Cardiac fibroblast (primary cell): ENCODE measurements at regions not wholly inside any gene's neighbourhood (a gene's known extent, or its start where the extent isn't known, plus 50 kb on each side); places are given as distances from the start of the nearest gene placed in this dataset.

Experiments
- DNase-seq, 2 donors: peaks; one replicate each; pipeline versions ENCODE4 v3.0.0 to v3.0.0-alpha.2; 2010; ENCODE audit warnings: low read depth in 2 of 2
- H3K4me3 ChIP-seq, 2 donors: replicated peaks in 1 of 2; 1 replicate in 1 of 2; 2 replicates in 1 of 2; pipeline ENCODE4 v1.5.1; 2011; ENCODE audit warnings: low read depth in 2 of 2, low read length in 2 of 2, mild to moderate bottlenecking in 2 of 2, moderate library complexity in 1 of 2
- CTCF ChIP-seq: IDR thresholded peaks from one replicate; pipeline ENCODE4 v1.5.1; 2011; ENCODE audit warnings: low read depth, mild to moderate bottlenecking, low read length, inconsistent platforms

- DNase-seq = peak; percentile 21 to 24
- TF ChIP-seq CTCF = no peak
- no peak overlapping the region for H3K4me3 ChIP-seq
Measured at GRCh38 chr13:106919638-106920037, 351.7 kb upstream of the ARGLU1 start.

GRCh38 chr13:106919133-106919532 lies 351.2 kb upstream of the ARGLU1 start:
- no peak for TF ChIP-seq CTCF
- DNase-seq = peak in 1 of 2 donors; percentile 7
- H3K4me3 ChIP-seq = no peak overlapping the region

GRCh38 chr13:106918557-106918860 lies 350.6 kb upstream of the ARGLU1 start:
- no peak overlapping the region for H3K4me3 ChIP-seq
- no peak for TF ChIP-seq CTCF
- DNase-seq = peak in 1 of 2 donors; percentile 2

- peak overlapping the region; percentile 56 to 63 for H3K4me3 ChIP-seq
- peak; percentile 86 for TF ChIP-seq CTCF
- peak; percentile 76 for DNase-seq
Measured at GRCh38 chr13:106917673-106918556, 350.0 kb upstream of the ARGLU1 start.

GRCh38 chr13:106917024-106917571 lies 349.2 kb upstream of the ARGLU1 start:
- H3K4me3 ChIP-seq = peak overlapping the region in 1 of 2 donors; percentile 63
- TF ChIP-seq CTCF = no peak
- DNase-seq = peak; percentile 7 to 9

- no peak for TF ChIP-seq CTCF
- DNase-seq = peak in 1 of 2 donors; percentile 17
- H3K4me3 ChIP-seq = no peak overlapping the region
Measured at GRCh38 chr13:106916329-106916976, 348.5 kb upstream of the ARGLU1 start.
